AG09319 (cell line): ENCODE measurements at regions not wholly inside any gene's neighbourhood (a gene's known extent, or its start where the extent isn't known, plus 50 kb on each side); places are given as distances from the start of the nearest gene placed in this dataset.
"Not testable (repeated sequence)": the region's sequence is repeated elsewhere in the genome, so short reads cannot be mapped to it uniquely, and the experiment has no call there.

Source experiments
- DNase-seq: peaks from one replicate; pipeline ENCODE4 v3.0.0-alpha.2; 2010; ENCODE audit warnings: low read depth; ENCODE audit errors: extremely low read depth
- TF ChIP-seq, protein P1 (sequence below): IDR thresholded peaks from 2 replicates; pipeline ENCODE4 v1.5.1; 2011; ENCODE audit warnings: low read depth, mild to moderate bottlenecking, inconsistent platforms, low read length, moderate library complexity

DNA sequence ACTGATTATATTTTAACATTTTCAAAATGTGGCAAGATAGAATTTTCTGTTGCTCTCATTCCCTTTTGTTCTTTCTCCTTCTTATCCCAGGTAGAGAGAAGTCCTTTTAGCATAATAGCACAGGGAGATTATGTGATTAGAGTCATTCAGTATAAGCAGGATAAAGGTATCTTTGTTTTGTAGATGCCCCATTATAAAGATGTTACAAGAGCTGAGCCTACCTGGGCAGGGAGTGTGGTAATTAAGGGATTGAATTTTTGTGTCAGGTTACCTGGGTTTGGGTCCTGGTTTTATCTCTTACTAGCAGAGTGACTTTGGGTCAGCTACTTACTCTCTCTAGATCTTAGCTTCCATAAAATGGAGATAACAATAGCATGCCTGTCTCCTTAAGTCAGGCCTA lies 536.5 kb downstream of the TMEM135 start:
- TF ChIP-seq, protein P1, sequence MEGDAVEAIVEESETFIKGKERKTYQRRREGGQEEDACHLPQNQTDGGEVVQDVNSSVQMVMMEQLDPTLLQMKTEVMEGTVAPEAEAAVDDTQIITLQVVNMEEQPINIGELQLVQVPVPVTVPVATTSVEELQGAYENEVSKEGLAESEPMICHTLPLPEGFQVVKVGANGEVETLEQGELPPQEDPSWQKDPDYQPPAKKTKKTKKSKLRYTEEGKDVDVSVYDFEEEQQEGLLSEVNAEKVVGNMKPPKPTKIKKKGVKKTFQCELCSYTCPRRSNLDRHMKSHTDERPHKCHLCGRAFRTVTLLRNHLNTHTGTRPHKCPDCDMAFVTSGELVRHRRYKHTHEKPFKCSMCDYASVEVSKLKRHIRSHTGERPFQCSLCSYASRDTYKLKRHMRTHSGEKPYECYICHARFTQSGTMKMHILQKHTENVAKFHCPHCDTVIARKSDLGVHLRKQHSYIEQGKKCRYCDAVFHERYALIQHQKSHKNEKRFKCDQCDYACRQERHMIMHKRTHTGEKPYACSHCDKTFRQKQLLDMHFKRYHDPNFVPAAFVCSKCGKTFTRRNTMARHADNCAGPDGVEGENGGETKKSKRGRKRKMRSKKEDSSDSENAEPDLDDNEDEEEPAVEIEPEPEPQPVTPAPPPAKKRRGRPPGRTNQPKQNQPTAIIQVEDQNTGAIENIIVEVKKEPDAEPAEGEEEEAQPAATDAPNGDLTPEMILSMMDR: no peak
- DNase-seq: no peak

DNA sequence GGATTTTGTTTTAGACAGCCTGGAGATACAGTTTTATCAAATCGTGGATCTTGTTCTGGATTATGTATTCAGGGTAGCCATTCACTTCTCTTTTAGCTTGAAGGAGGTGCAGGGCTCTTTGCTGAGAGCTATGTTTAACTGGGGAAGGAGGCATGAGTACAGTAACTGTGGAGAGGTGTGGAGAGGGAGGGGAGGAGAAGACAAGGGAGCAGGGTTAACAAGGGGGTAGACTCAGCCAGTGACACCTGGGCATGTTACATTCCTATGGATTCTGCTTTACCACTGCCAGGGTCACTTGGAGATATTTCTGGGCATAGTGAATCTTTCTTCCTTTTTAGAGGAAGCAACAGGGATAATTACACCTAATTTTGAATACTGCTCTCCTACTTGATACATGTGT lies 536.0 kb downstream of the TMEM135 start:
- no peak for DNase-seq
- TF ChIP-seq, protein P1: no peak

DNA sequence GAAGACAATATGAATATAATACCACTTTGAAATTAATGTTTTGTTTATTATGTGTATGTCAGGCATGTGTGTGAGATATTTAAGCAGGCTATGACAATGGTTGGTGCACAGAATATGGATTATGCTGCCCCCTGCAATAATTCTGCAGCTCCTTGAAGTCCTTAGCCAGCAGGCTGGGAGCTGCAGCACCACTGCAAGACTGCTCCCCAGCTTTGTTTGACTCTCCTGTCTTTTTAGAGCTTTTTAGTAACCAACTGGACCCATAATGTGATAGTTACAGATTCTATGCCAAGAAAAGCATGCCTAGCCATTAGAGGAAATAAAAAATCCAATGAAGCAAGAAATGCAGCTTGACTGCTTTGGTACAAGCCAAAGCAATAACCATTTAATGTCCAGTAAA lies 535.1 kb downstream of the TMEM135 start:
- DNase-seq: no peak
- TF ChIP-seq, protein P1: no peak

DNA sequence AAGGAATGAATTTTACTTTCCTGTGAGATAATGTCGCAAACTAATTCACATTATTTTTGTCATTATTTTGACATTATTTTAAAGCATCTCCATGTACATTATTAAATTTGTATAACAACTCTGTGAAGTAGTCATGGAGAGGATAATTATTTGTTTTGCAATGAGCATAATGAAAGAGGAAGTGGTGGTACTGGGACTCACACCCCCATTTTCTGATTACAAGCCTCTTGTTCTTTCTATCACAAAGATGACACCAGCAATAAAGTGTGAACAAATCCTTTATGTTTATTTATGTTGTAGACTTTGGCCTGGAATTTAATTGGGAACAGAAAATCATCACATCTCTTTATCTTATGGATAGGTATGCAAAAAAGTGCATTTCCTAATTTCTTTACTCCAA lies 522.6 kb downstream of the TMEM135 start:
- no peak for DNase-seq

DNA sequence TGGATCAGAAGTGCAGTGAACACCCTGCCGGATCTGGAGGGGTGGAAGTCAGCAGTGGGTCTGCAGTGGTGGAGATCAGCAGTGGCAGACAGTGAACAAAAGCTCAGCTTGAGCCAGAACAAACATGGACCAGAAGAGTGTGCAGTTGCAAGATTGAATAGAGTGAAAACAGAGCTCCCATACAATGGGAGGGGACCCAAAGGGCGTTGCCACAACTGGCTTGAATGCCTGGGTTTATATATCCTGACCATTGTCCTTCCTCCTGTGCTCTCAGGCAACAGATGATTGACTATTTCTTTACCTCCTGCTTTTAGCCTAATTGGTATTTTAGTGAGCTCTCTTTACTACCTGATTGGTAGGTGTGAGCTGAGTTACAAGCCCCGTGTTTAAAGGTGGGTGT lies 522.1 kb downstream of the TMEM135 start:
- not testable (repeated sequence) for DNase-seq

More for the DNA sequence above, 522.6 kb downstream of the TMEM135 start:
- TF ChIP-seq, protein P1: no peak

DNA sequence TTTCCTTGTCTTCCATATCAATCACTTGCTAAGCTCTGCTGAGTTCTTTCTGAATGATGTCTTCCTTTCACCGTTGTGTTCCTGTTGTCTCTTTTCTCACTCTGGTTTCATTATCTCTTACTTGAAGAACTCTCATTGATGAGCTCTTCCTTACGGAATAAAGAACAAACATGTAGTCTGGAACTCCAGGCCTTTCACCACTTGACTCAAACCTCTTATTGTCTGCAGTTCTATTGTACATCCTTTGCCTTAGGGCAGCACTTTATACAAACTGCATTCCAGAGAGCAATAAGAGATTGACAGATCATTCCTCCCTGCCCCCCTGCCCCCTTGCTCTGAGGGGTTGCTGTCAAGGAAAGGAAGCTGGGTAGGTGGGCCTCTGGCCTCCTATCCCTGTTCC lies 517.4 kb downstream of the TMEM135 start:
- DNase-seq: no peak
- TF ChIP-seq, protein P1: no peak

DNA sequence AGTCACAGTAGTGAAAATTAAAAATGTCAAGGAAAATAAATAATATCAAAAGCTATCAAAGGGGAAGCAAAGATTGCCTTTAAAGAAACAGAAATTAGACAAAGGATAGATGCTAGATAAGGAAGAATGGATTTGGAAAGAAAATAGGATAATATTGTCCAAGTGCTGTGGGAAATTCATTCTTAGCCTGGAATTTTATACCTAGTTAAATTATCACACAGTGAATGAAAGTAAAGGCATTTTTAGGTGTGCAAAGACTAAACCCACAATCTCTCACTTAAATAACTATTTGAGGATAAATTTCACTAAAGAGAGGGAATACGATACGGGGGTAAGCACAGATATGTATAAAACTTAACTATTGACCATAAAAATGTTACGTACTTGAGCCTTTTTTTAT lies 511.1 kb downstream of the TMEM135 start:
- TF ChIP-seq, protein P1: no peak
- no peak for DNase-seq

DNA sequence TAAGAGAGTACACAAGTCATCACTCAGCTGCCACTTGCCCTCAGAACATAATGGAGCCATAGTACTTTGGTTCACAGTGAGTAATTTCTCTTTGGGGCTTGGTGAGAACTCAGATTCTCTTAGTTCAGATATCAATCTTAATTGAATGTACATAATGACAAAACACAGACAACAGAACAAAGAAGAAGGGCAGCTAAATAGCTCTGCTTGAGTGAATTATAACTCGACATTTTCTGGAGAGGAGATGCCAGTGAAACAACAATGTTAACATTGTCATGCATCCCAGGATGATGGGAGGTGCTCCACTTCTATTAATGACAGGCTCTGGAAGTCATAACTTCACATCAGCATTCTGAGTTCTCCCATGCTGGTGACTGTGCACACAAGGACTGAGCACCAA lies 508.1 kb downstream of the TMEM135 start:
- TF ChIP-seq, protein P1: no peak
- no peak for DNase-seq
